Stimulated activated CD4-positive, alpha-beta T cell treated with anti-CD3 and anti-CD28 coated beads, TNF-alpha, amount 100 ng/mL, for 4 hours (primary cell): ENCODE measurements at regions not wholly inside any gene's neighbourhood (a gene's known extent, or its start where the extent isn't known, plus 50 kb on each side); places are given as distances from the start of the nearest gene placed in this dataset.

Experiments
- DNase-seq, 3 experiments: peaks; one replicate each; pipeline ENCODE4 v3.0.0-alpha.2; 2020; ENCODE audit warnings: low read depth in 3 of 3

- DNase-seq = no peak
Observed at GRCh38 chr6:40340957-40341356, 246.2 kb downstream of the LRFN2 start.

- DNase-seq = no peak
Observed at GRCh38 chr6:40340196-40340595, 247.0 kb downstream of the LRFN2 start.

GRCh38 chr6:40338306-40338705 is 248.9 kb downstream of the LRFN2 start:
- no peak for DNase-seq

GRCh38 chr6:40336940-40337760 is 250.0 kb downstream of the LRFN2 start:
- DNase-seq = no peak

GRCh38 chr6:40336296-40336695 is 250.9 kb downstream of the LRFN2 start:
- DNase-seq = no peak

- no peak for DNase-seq
Observed at GRCh38 chr6:40334496-40335270, 252.5 kb downstream of the LRFN2 start.

- no peak for DNase-seq
Observed at GRCh38 chr6:40331545-40331944, 255.6 kb downstream of the LRFN2 start.

- DNase-seq = no peak
Observed at GRCh38 chr6:40330301-40330721, 256.9 kb downstream of the LRFN2 start.

- no peak for DNase-seq
Observed at GRCh38 chr6:40328986-40329545, 258.1 kb downstream of the LRFN2 start.

GRCh38 chr6:40328386-40328985 is 258.7 kb downstream of the LRFN2 start:
- peak in 2 of 3 experiments; percentile 9 to 18 for DNase-seq

GRCh38 chr6:40326714-40327421 is 260.3 kb downstream of the LRFN2 start:
- DNase-seq = no peak

GRCh38 chr6:40325791-40326190 is 261.4 kb downstream of the LRFN2 start:
- DNase-seq = no peak

GRCh38 chr6:40325041-40325440 is 262.1 kb downstream of the LRFN2 start:
- DNase-seq = no peak

GRCh38 chr6:40323881-40324634 is 263.1 kb downstream of the LRFN2 start:
- no peak for DNase-seq

GRCh38 chr6:40322336-40322735 is 264.8 kb downstream of the LRFN2 start:
- no peak for DNase-seq

GRCh38 chr6:40321616-40322015 is 265.5 kb downstream of the LRFN2 start:
- no peak for DNase-seq

- DNase-seq = no peak
Observed at GRCh38 chr6:40320947-40321346, 266.2 kb downstream of the LRFN2 start.

- DNase-seq = no peak
Observed at GRCh38 chr6:40320441-40320840, 266.7 kb downstream of the LRFN2 start.

GRCh38 chr6:40319124-40319523 is 268.0 kb downstream of the LRFN2 start:
- DNase-seq = no peak

GRCh38 chr6:40315060-40315459 is 272.1 kb downstream of the LRFN2 start:
- no peak for DNase-seq

GRCh38 chr6:40313582-40313981 is 273.6 kb downstream of the LRFN2 start:
- DNase-seq = no peak
